GM12874 (cell line): ENCODE measurements at regions not wholly inside any gene's neighbourhood (a gene's known extent, or its start where the extent isn't known, plus 50 kb on each side); places are given as distances from the start of the nearest gene placed in this dataset.

ENCODE experiments used
- TF ChIP-seq, protein P1 (sequence below): IDR thresholded peaks from 2 replicates; pipeline ENCODE4 v1.5.1; 2011; ENCODE audit warnings: low read depth, mild to moderate bottlenecking, control low read depth, low read length, moderate library complexity; ENCODE audit not compliant: insufficient read depth

- TF ChIP-seq, protein P1, sequence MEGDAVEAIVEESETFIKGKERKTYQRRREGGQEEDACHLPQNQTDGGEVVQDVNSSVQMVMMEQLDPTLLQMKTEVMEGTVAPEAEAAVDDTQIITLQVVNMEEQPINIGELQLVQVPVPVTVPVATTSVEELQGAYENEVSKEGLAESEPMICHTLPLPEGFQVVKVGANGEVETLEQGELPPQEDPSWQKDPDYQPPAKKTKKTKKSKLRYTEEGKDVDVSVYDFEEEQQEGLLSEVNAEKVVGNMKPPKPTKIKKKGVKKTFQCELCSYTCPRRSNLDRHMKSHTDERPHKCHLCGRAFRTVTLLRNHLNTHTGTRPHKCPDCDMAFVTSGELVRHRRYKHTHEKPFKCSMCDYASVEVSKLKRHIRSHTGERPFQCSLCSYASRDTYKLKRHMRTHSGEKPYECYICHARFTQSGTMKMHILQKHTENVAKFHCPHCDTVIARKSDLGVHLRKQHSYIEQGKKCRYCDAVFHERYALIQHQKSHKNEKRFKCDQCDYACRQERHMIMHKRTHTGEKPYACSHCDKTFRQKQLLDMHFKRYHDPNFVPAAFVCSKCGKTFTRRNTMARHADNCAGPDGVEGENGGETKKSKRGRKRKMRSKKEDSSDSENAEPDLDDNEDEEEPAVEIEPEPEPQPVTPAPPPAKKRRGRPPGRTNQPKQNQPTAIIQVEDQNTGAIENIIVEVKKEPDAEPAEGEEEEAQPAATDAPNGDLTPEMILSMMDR = no peak
Observed at GRCh38 chr4:137238456-137239162, 293.7 kb downstream of the PCDH18 start.

- TF ChIP-seq, protein P1 = no peak
Observed at GRCh38 chr4:137226900-137227299, 305.4 kb downstream of the PCDH18 start.

DNA sequence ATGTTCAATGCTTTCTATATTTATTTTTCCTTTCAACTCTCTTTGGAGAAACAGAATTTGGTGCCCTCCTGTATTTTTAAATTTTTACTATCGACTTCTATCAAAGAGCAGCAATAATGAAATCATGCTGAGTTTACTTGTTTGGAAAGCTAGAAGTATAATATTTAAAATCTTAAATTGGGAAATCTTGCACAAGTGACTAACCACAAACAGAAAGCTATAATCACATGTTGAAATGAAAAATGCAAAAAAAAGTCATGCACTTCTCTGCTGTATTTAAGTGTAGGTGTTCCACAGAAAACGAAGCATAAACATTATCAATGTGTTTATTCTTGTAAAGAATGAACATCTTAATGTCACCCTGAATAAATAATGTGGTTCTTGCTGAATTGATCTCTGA is 306.1 kb downstream of the PCDH18 start:
- TF ChIP-seq, protein P1 = no peak

DNA sequence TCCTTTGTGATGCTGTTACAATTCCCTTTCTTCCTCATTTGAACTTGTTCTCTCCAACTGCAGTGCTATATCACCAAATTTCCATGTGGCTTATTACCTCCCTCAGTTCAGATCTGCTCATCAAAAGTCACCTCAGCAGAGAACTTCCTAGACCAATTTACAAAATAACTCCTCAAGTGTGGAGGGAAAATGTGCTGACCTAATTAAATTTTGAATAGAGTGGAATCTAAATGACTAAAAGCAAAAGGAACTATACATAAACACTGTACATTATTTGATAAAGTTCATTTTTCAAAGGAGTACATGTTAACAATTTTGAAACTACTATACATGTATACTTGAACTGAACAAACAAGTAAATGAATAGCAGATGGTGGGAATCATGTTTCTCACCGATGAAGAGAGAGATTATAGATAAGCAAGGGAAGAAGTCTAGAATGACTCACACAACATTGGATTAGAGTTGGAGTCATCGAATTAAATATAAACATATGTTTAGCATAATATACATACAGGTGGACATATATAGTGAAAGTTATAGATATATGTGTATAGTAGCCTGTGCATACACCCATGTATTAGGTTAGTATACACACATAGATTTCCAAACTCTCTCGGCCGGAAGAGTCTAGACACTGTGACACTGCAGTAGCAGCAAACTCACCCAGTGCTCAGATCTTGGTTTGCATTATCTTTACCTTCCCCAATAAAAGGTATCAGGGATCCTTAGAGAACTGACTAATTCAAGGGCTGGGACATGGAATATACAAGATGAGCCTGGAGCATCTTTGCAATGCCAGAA is 318.7 kb downstream of the PCDH18 start:
- TF ChIP-seq, protein P1 = no peak

DNA sequence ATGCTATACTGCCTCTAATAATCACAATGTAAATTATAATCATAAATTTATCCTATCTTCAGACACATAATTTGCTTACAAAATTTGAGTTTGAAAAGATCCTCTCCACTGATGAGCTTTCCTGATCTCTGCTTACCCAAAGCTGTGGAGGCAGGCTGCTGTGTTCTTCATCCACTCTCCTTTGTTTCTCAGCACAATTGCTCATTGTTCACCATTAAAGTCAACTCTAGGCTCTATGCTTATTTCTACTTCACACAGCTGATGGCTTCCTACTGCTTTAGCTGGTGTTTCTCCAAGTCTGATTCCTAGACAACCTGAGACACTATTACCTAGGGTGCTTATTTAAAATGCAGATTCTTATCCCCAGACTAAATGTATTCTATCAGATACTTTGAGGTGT is 319.7 kb downstream of the PCDH18 start:
- TF ChIP-seq, protein P1 = no peak

- TF ChIP-seq, protein P1 = no peak
Observed at GRCh38 chr4:137209240-137209639, 323.1 kb downstream of the PCDH18 start.

DNA sequence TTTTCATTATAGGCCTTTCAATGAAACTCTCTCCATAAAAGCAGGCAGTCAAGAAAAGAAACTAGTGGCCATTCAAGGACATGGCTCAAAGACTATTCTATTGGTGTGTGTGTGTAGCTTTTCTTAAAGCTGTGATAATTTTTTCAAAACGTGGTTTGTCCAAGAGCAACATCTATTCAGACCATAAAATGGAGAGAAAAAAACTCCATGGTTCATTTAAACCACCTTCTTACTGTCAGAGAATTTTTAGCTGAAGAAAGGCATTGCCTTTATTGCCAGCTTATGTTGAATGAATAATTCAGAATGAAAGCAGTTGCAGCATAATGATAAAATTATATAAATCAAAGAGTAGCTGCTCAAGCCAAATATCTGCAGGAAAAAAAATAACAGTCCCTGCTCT is 325.5 kb downstream of the PCDH18 start:
- TF ChIP-seq, protein P1 = no peak
